HepG2 (cell line): ENCODE measurements at regions not wholly inside any gene's neighbourhood (a gene's known extent, or its start where the extent isn't known, plus 50 kb on each side); places are given as distances from the start of the nearest gene placed in this dataset.

Experiments
- ATAC-seq: fragments of 200-7000 bp; cut with Tn5 transposase; 3 replicates; pipeline ENCODE4 v1.9.1; 2020; ENCODE audit warnings: mild to moderate bottlenecking, moderate library complexity
- BruUV-seq: library from RNA; stranded (reverse); fragments of 400-500 nt; replicated peaks from 2 replicates; lab custom pipeline; 2021; lab: Mats Ljungman, UMichigan
- CTCF ChIA-PET: fragments of 300-600 bp; formaldehyde crosslinking; extraction: SDS; loops from one replicate; lab custom pipeline; 2021; ENCODE audit warnings: low total read pairs, inconsistent platforms, low intra/inter-chr PET ratio; lab: Yijun Ruan, JAX
- POLR2A ChIA-PET: fragments of 350-600 bp; sonication (Branson Sonifier 250); formaldehyde crosslinking; loops from one replicate; lab custom pipeline; 2020; ENCODE audit warnings: antibody characterized with exemption, inconsistent platforms; lab: Yijun Ruan, JAX
- DNase-seq: peaks from one replicate; pipeline ENCODE4 v3.0.0-alpha.2; 2015; ENCODE audit warnings: low spot score
- FAIRE-seq: peaks from 3 replicates; lab custom pipeline; 2011; peaks lifted over from hg19 to GRCh38; lab: Jason Lieb, UNC
- H2AFZ ChIP-seq: one replicate; pipeline ENCODE4 v1.6.1; 2011; ENCODE audit warnings: low read length, inconsistent platforms
- H3K27ac ChIP-seq: fragments of 300-600 bp; 3 replicates; pipeline ENCODE4 v1.8.0; 2011; ENCODE audit warnings: mixed run types, mild to moderate bottlenecking, mixed read lengths, low read length, inconsistent platforms; ENCODE audit not compliant: insufficient read depth; ENCODE audit errors: extremely low read length
- H3K27me3 ChIP-seq, 2 experiments: fragments of 200-600 bp in 1 of 2; 2 replicates in 1 of 2; 3 replicates in 1 of 2; pipeline versions ENCODE4 v1.6.0 to v1.8.0; 2011; ENCODE audit warnings: low read length in 2 of 2, mild to moderate bottlenecking in 2 of 2, moderate library complexity in 2 of 2, inconsistent platforms in 1 of 2; ENCODE audit not compliant: insufficient read depth in 2 of 2, control insufficient read depth in 1 of 2
- H3K36me3 ChIP-seq, 2 experiments: fragments of 200-600 bp in 1 of 2; replicated peaks in 1 of 2; 2 replicates in 1 of 2; 3 replicates in 1 of 2; pipeline versions ENCODE4 v1.5.1 to v1.8.0; 2011; ENCODE audit warnings: low read length in 2 of 2, inconsistent platforms in 1 of 2; ENCODE audit not compliant: insufficient read depth in 2 of 2, control insufficient read depth in 1 of 2
- H3K4me1 ChIP-seq: 2 replicates; pipeline ENCODE4 v1.5.1; 2012; ENCODE audit warnings: low read length, inconsistent platforms; ENCODE audit not compliant: insufficient read depth
- H3K4me2 ChIP-seq: 2 replicates; pipeline ENCODE4 v1.6.0; 2011; ENCODE audit warnings: low read depth, low read length, inconsistent platforms
- H3K4me3 ChIP-seq, 3 experiments: fragments of 200-600 bp in 1 of 3; sonication (generic), shearing (Covaris generic) in 1 of 3; replicated peaks in 1 of 3; 2 replicates each; pipeline ENCODE4 v1.5.1; 2011 to 2016; ENCODE audit warnings: low read length in 3 of 3, inconsistent platforms in 2 of 3, low read depth in 2 of 3, mild to moderate bottlenecking in 2 of 3, control low read depth in 1 of 3, mixed read lengths in 1 of 3; ENCODE audit not compliant: insufficient read depth in 1 of 3
- H3K79me2 ChIP-seq: one replicate; pipeline ENCODE4 v1.6.1; 2011; ENCODE audit warnings: low read length, inconsistent platforms; ENCODE audit not compliant: insufficient read depth
- H3K9ac ChIP-seq: 2 replicates; pipeline ENCODE4 v1.6.0; 2011; ENCODE audit warnings: mild to moderate bottlenecking, low read depth, low read length, inconsistent platforms; ENCODE audit not compliant: insufficient read depth
- H3K9me3 ChIP-seq: 2 replicates; pipeline ENCODE4 v1.5.1; 2012; ENCODE audit warnings: mild to moderate bottlenecking, low read length
- H4K20me1 ChIP-seq: 2 replicates; pipeline ENCODE4 v1.6.0; 2011; ENCODE audit warnings: inconsistent platforms, mild to moderate bottlenecking, low read length, moderate library complexity; ENCODE audit not compliant: insufficient read depth
- FLYWCH1 ChIP-seq: sonication (generic); formaldehyde crosslinking; IDR thresholded peaks from 2 replicates; pipeline ENCODE4 v1.8.1; 2023; ENCODE audit warnings: mild to moderate bottlenecking, missing genetic modification reagents
- GMEB2 ChIP-seq: IDR thresholded peaks from 2 replicates; pipeline ENCODE4 v1.6.1; 2016; ENCODE audit warnings: missing biosample characterization, missing genetic modification reagents, low read depth
- HNRNPLL ChIP-seq: fragments of 200-400 bp; formaldehyde crosslinking; IDR thresholded peaks from 2 replicates; pipeline ENCODE4 v1.6.1; 2017; ENCODE audit warnings: mild to moderate bottlenecking, low read depth, low read length; ENCODE audit not compliant: poor library complexity, severe bottlenecking
- ISL2 ChIP-seq: sonication (generic); formaldehyde crosslinking; IDR thresholded peaks from 2 replicates; pipeline ENCODE4 v1.5.0; 2020; ENCODE audit warnings: missing genetic modification reagents
- JUND ChIP-seq: sonication (generic); formaldehyde crosslinking; IDR thresholded peaks from 2 replicates; pipeline ENCODE4 v1.8.0; 2022; ENCODE audit warnings: mild to moderate bottlenecking, missing genetic modification reagents
- MEF2D ChIP-seq: sonication (generic); formaldehyde crosslinking; IDR thresholded peaks from 2 replicates; pipeline ENCODE4 v1.5.1; 2020; ENCODE audit warnings: mild to moderate bottlenecking, missing genetic modification reagents
- PAX8 ChIP-seq: sonication (generic); formaldehyde crosslinking; IDR thresholded peaks from 2 replicates; pipeline ENCODE4 v1.8.0; 2022; ENCODE audit warnings: mild to moderate bottlenecking, missing genetic modification reagents, borderline replicate concordance
- RELA ChIP-seq: sonication (generic); formaldehyde crosslinking; IDR thresholded peaks from 2 replicates; pipeline ENCODE4 v1.4.0; 2020; ENCODE audit warnings: missing genetic modification reagents
- SATB2 ChIP-seq: sonication (generic); formaldehyde crosslinking; IDR thresholded peaks from 2 replicates; pipeline ENCODE4 v1.5.0; 2020; ENCODE audit warnings: missing genetic modification reagents
- TFDP1 ChIP-seq: IDR thresholded peaks from 2 replicates; pipeline ENCODE4 v1.6.1; 2016; ENCODE audit warnings: missing compliant biosample characterization, missing genetic modification reagents, borderline replicate concordance
- THAP8 ChIP-seq: sonication (generic); formaldehyde crosslinking; IDR thresholded peaks from 2 replicates; pipeline ENCODE4 v1.5.1; 2020; ENCODE audit warnings: missing genetic modification reagents, mild to moderate bottlenecking, borderline replicate concordance
- ZBTB7B ChIP-seq: sonication (generic); formaldehyde crosslinking; IDR thresholded peaks from 2 replicates; pipeline ENCODE4 v1.4.0; 2020; ENCODE audit warnings: missing genetic modification reagents
- ZNF431 ChIP-seq: sonication (generic); formaldehyde crosslinking; IDR thresholded peaks from 2 replicates; pipeline ENCODE4 v1.9.0; 2022; ENCODE audit warnings: missing genetic modification reagents, low read depth, mild to moderate bottlenecking, borderline replicate concordance
- ZNF562 ChIP-seq: sonication (generic); formaldehyde crosslinking; IDR thresholded peaks from 2 replicates; pipeline ENCODE4 v1.8.0; 2022; ENCODE audit warnings: missing genetic modification reagents, borderline replicate concordance
- ZNF614 ChIP-seq: IDR thresholded peaks from 2 replicates; pipeline ENCODE4 v1.6.1; 2018; ENCODE audit warnings: missing biosample characterization, missing genetic modification reagents, inconsistent platforms, borderline replicate concordance
- ZNF772 ChIP-seq: sonication (generic); formaldehyde crosslinking; IDR thresholded peaks from 2 replicates; pipeline ENCODE4 v1.5.0; 2020; ENCODE audit warnings: mild to moderate bottlenecking, missing genetic modification reagents
- WGBS: methylation state at CpG from one replicate; pipeline ENCODE4 v1.1.6; 2017; ENCODE audit warnings: low lambda C conversion rate; 5-methylcytosine and 5-hydroxymethylcytosine counted together
- in situ Hi-C: cut with HindIII; loops from 2 replicates; pipeline ENCODE4 v1.10.0; 2017; ENCODE audit warnings: low pct_unique_long_range_greater_than_20kb; ENCODE audit not compliant: extremely low pct_ligation_motif_present
- intact Hi-C: fragments of 100-400 bp; cut with micrococcal nuclease; formaldehyde crosslinking; loops from one replicate; pipeline ENCODE4 v1.10.0; 2022; ENCODE audit not compliant: unreplicated experiment

- TF ChIP-seq ZBTB7B (CRISPR knock-in tag): no peak
Measured at GRCh38 chr3:145869958-145870357, 291.0 kb downstream of the PLOD2 start (continued).

GRCh38 chr3:145882436-145882835 lies 278.5 kb downstream of the PLOD2 start:
- TF ChIP-seq ZNF431 (CRISPR knock-in tag) (no peak), MEF2D (CRISPR knock-in tag) (no peak), FLYWCH1 (CRISPR knock-in tag) (no peak), TFDP1 (CRISPR knock-in tag) (no peak), HNRNPLL (no peak), ZNF772 (no peak)
- ChIA-PET POLR2A (no interaction called here), CTCF (no interaction called here)
- no peaks in the 10 kb centered on the region for H4K20me1 ChIP-seq
- H3K4me1 ChIP-seq: no peaks in the 10 kb centered on the region
- in situ Hi-C loops (no loop called here), intact Hi-C loops (no loop called here)
- ATAC-seq (no peak), FAIRE-seq (no peak), DNase-seq (no peak)
- H3K36me3 ChIP-seq: no peaks in the 10 kb centered on the region
- no TSS peak for BruUV-seq
- no peak overlapping the region for H2AFZ ChIP-seq
- no peaks in the 10 kb centered on the region for H3K79me2 ChIP-seq
- H3K27ac ChIP-seq: no peak overlapping the region
- no peak overlapping the region for H3K9ac ChIP-seq
- no peaks in the 10 kb centered on the region for H3K9me3 ChIP-seq
- H3K4me3 ChIP-seq: no peak overlapping the region
- WGBS: 0% methylated on average over 2 of the region's 2 CpGs
- H3K27me3 ChIP-seq: no peaks in the 10 kb centered on the region
- no peak overlapping the region for H3K4me2 ChIP-seq

- no peak for FAIRE-seq
- no TSS peak for BruUV-seq
- no peaks in the 10 kb centered on the region for H3K36me3 ChIP-seq
- no peak overlapping the region for H3K27ac ChIP-seq
- CTCF ChIA-PET: no interaction called here
- no peak overlapping the region for H2AFZ ChIP-seq
- DNase-seq: no peak
- no peak for ATAC-seq
- H3K4me1 ChIP-seq: peaks cover 14% of the 10 kb centered on the region
- no peaks in the 10 kb centered on the region for H3K79me2 ChIP-seq
- H3K9ac ChIP-seq: no peak overlapping the region
- 0% methylated on average over 2 of the region's 2 CpGs for WGBS
- H3K4me2 ChIP-seq: no peak overlapping the region
- no peaks in the 10 kb centered on the region for H4K20me1 ChIP-seq
- intact Hi-C loops (no loop called here), in situ Hi-C loops (no loop called here)
- no peak overlapping the region for H3K4me3 ChIP-seq
- no peaks in the 10 kb centered on the region for H3K9me3 ChIP-seq
- H3K27me3 ChIP-seq: no peaks in the 10 kb centered on the region
- POLR2A ChIA-PET: no interaction called here
- TF ChIP-seq SATB2: no peak
- TF ChIP-seq ISL2 (CRISPR knock-in tag): no peak
- TF ChIP-seq JUND (CRISPR knock-in tag): no peak
- no peak for TF ChIP-seq THAP8 (CRISPR knock-in tag)
- TF ChIP-seq RELA (CRISPR knock-in tag): no peak
- no peak for TF ChIP-seq ZNF562 (CRISPR knock-in tag)
- no peak for TF ChIP-seq ZNF614 (CRISPR knock-in tag)
- no peak for TF ChIP-seq GMEB2 (CRISPR knock-in tag)
- TF ChIP-seq PAX8 (CRISPR knock-in tag): no peak
Measured at GRCh38 chr3:145889730-145890129, 271.3 kb downstream of the PLOD2 start.
